HepG2 (cell line): ENCODE measurements at regions not wholly inside any gene's neighbourhood (a gene's known extent, or its start where the extent isn't known, plus 50 kb on each side); places are given as distances from the start of the nearest gene placed in this dataset.

Experiments
- ATF7-NPFF ChIP-seq: sonication (generic); formaldehyde crosslinking; IDR thresholded peaks from 2 replicates; pipeline ENCODE4 v1.8.1; 2023; ENCODE audit warnings: mild to moderate bottlenecking, low read depth, missing genetic modification reagents, moderate library complexity
- EZH2 ChIP-seq: conservative IDR thresholded peaks from 2 replicates; pipeline ENCODE4 v1.6.1; 2012; ENCODE audit warnings: mild to moderate bottlenecking, low read depth, low read length, moderate library complexity
- FOXA1 ChIP-seq, 2 experiments: fragments of 450-650 bp in 1 of 2; sonication (generic) in 1 of 2; formaldehyde crosslinking in 1 of 2; IDR thresholded peaks; 2 replicates each; pipeline versions ENCODE4 v1.4.0 to v1.6.1; 2016 to 2020; ENCODE audit warnings: missing genetic modification reagents in 1 of 2
- HNRNPH1 ChIP-seq: fragments of 200-400 bp; formaldehyde crosslinking; optimal IDR thresholded peaks from 2 replicates; pipeline ENCODE3; 2017; ENCODE audit warnings: mild to moderate bottlenecking, low read depth, low read length
- HNRNPUL1 ChIP-seq: fragments of 200-400 bp; formaldehyde crosslinking; IDR thresholded peaks from 2 replicates; pipeline ENCODE4 v1.6.1; 2017; ENCODE audit warnings: low read depth, mild to moderate bottlenecking, low read length, moderate library complexity
- KLF6 ChIP-seq: IDR thresholded peaks from 2 replicates; pipeline ENCODE4 v1.8.0; 2016; ENCODE audit warnings: missing biosample characterization, missing genetic modification reagents
- NR2C2 ChIP-seq: sonication (generic); formaldehyde crosslinking; IDR thresholded peaks from 2 replicates; pipeline ENCODE4 v1.4.0; 2020; ENCODE audit warnings: missing genetic modification reagents, mild to moderate bottlenecking, moderate library complexity, borderline replicate concordance
- ZBTB7A ChIP-seq: sonication (generic); formaldehyde crosslinking; IDR thresholded peaks from 2 replicates; pipeline ENCODE4 v1.8.0; 2022; ENCODE audit warnings: mild to moderate bottlenecking, missing genetic modification reagents
- ZNF33A ChIP-seq: sonication (generic); formaldehyde crosslinking; IDR thresholded peaks from 2 replicates; pipeline ENCODE4 v1.5.1; 2020; ENCODE audit warnings: missing genetic modification reagents, mild to moderate bottlenecking, moderate library complexity, borderline replicate concordance
- ZNF737 ChIP-seq: sonication (generic); formaldehyde crosslinking; IDR thresholded peaks from 2 replicates; pipeline ENCODE4 v1.5.0; 2020; ENCODE audit warnings: missing genetic modification reagents, mild to moderate bottlenecking, borderline replicate concordance
- TF ChIP-seq, protein P1 (sequence below): IDR thresholded peaks from 2 replicates; pipeline ENCODE4 v1.6.1; 2012; ENCODE audit warnings: inconsistent platforms
- TF ChIP-seq, protein P2 (sequence below), 2 experiments: fragments of 450-650 bp in 1 of 2; sonication (generic) in 1 of 2; formaldehyde crosslinking in 1 of 2; IDR thresholded peaks; 2 replicates each; pipeline versions ENCODE4 v1.6.1 to v1.8.0; 2016 to 2022; ENCODE audit warnings: antibody characterized with exemption in 1 of 2, mild to moderate bottlenecking in 1 of 2, missing genetic modification reagents in 1 of 2
- TF ChIP-seq, protein P3 (sequence below): sonication (generic); formaldehyde crosslinking; IDR thresholded peaks from 2 replicates; pipeline ENCODE4 v1.4.0; 2020; ENCODE audit warnings: mild to moderate bottlenecking, missing genetic modification reagents
- TF ChIP-seq, protein P4 (sequence below): sonication (generic); formaldehyde crosslinking; IDR thresholded peaks from 2 replicates; pipeline ENCODE4 v1.5.0; 2020; ENCODE audit warnings: mild to moderate bottlenecking, missing genetic modification reagents, moderate library complexity

DNA sequence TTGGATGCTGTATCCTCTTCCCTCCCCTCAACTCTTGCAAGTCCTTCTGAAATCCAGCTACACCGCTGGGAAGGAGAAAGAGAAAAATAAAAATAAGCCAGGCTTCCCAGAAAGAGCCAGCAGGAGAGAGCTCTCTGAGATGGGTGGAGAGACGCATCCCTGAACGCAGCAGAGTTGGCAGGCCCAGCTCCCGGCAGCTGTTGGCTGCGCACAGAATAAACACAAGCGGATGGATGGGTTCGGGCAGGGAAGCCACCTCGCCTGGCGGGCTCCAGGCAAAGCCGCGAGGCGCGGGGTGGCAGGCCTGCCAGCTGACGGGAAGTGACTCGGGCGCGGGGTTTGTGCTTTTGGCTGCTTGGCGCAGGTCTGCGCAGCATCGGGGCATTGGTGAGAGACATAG is 537.7 kb downstream of the MIAT start:
- TF ChIP-seq, protein P1, sequence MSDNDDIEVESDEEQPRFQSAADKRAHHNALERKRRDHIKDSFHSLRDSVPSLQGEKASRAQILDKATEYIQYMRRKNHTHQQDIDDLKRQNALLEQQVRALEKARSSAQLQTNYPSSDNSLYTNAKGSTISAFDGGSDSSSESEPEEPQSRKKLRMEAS: no peak
- TF ChIP-seq EZH2 (no peak), ATF7-NPFF (CRISPR knock-in tag) (no peak), KLF6 (CRISPR knock-in tag) (no peak), ZNF33A (no peak), ZBTB7A (no peak), HNRNPH1 (no peak), ZNF737 (no peak), NR2C2 (CRISPR knock-in tag) (no peak), FOXA1 (IDR thresholded peaks at IDR 0.05) (no peak), FOXA1 (CRISPR knock-in tag; IDR thresholded peaks at IDR 0.05) (no peak), HNRNPUL1 (no peak)
- TF ChIP-seq, protein P2, sequence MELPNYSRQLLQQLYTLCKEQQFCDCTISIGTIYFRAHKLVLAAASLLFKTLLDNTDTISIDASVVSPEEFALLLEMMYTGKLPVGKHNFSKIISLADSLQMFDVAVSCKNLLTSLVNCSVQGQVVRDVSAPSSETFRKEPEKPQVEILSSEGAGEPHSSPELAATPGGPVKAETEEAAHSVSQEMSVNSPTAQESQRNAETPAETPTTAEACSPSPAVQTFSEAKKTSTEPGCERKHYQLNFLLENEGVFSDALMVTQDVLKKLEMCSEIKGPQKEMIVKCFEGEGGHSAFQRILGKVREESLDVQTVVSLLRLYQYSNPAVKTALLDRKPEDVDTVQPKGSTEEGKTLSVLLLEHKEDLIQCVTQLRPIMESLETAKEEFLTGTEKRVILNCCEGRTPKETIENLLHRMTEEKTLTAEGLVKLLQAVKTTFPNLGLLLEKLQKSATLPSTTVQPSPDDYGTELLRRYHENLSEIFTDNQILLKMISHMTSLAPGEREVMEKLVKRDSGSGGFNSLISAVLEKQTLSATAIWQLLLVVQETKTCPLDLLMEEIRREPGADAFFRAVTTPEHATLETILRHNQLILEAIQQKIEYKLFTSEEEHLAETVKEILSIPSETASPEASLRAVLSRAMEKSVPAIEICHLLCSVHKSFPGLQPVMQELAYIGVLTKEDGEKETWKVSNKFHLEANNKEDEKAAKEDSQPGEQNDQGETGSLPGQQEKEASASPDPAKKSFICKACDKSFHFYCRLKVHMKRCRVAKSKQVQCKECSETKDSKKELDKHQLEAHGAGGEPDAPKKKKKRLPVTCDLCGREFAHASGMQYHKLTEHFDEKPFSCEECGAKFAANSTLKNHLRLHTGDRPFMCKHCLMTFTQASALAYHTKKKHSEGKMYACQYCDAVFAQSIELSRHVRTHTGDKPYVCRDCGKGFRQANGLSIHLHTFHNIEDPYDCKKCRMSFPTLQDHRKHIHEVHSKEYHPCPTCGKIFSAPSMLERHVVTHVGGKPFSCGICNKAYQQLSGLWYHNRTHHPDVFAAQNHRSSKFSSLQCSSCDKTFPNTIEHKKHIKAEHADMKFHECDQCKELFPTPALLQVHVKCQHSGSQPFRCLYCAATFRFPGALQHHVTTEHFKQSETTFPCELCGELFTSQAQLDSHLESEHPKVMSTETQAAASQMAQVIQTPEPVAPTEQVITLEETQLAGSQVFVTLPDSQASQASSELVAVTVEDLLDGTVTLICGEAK (IDR thresholded peaks at IDR 0.05): no peak
- TF ChIP-seq, protein P2 (CRISPR knock-in tag; IDR thresholded peaks at IDR 0.05): no peak
- TF ChIP-seq, protein P3, sequence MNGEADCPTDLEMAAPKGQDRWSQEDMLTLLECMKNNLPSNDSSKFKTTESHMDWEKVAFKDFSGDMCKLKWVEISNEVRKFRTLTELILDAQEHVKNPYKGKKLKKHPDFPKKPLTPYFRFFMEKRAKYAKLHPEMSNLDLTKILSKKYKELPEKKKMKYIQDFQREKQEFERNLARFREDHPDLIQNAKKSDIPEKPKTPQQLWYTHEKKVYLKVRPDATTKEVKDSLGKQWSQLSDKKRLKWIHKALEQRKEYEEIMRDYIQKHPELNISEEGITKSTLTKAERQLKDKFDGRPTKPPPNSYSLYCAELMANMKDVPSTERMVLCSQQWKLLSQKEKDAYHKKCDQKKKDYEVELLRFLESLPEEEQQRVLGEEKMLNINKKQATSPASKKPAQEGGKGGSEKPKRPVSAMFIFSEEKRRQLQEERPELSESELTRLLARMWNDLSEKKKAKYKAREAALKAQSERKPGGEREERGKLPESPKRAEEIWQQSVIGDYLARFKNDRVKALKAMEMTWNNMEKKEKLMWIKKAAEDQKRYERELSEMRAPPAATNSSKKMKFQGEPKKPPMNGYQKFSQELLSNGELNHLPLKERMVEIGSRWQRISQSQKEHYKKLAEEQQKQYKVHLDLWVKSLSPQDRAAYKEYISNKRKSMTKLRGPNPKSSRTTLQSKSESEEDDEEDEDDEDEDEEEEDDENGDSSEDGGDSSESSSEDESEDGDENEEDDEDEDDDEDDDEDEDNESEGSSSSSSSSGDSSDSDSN (CRISPR knock-in tag): no peak
- TF ChIP-seq, protein P4, sequence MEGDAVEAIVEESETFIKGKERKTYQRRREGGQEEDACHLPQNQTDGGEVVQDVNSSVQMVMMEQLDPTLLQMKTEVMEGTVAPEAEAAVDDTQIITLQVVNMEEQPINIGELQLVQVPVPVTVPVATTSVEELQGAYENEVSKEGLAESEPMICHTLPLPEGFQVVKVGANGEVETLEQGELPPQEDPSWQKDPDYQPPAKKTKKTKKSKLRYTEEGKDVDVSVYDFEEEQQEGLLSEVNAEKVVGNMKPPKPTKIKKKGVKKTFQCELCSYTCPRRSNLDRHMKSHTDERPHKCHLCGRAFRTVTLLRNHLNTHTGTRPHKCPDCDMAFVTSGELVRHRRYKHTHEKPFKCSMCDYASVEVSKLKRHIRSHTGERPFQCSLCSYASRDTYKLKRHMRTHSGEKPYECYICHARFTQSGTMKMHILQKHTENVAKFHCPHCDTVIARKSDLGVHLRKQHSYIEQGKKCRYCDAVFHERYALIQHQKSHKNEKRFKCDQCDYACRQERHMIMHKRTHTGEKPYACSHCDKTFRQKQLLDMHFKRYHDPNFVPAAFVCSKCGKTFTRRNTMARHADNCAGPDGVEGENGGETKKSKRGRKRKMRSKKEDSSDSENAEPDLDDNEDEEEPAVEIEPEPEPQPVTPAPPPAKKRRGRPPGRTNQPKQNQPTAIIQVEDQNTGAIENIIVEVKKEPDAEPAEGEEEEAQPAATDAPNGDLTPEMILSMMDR (CRISPR knock-in tag): no peak
